ENCODE measurements at regions not wholly inside any gene's neighbourhood (a gene's known extent, or its start where the extent isn't known, plus 50 kb on each side); places are given as distances from the start of the nearest gene placed in this dataset.

- no peak for DNase-seq
Observed at GRCh38 chr6:91487696-91488392, 901.0 kb upstream of the MAP3K7 start.

GRCh38 chr6:91486200-91486599 lies 899.3 kb upstream of the MAP3K7 start:
- DNase-seq = no peak

GRCh38 chr6:91485047-91485446 lies 898.2 kb upstream of the MAP3K7 start:
- no peak for DNase-seq

GRCh38 chr6:91483415-91484105 lies 896.7 kb upstream of the MAP3K7 start:
- DNase-seq = no peak

GRCh38 chr6:91482498-91482897 lies 895.6 kb upstream of the MAP3K7 start:
- no peak for DNase-seq

GRCh38 chr6:91480402-91480801 lies 893.5 kb upstream of the MAP3K7 start:
- DNase-seq = no peak

- no peak for DNase-seq
Observed at GRCh38 chr6:91477688-91478087, 890.8 kb upstream of the MAP3K7 start.

- DNase-seq = no peak
Observed at GRCh38 chr6:91476000-91476399, 889.1 kb upstream of the MAP3K7 start.

GRCh38 chr6:91465393-91465792 lies 878.5 kb upstream of the MAP3K7 start:
- no peak for DNase-seq

GRCh38 chr6:91464718-91465117 lies 877.8 kb upstream of the MAP3K7 start:
- DNase-seq = no peak

- no peak for DNase-seq
Observed at GRCh38 chr6:91464201-91464600, 877.3 kb upstream of the MAP3K7 start.

- no peak for DNase-seq
Observed at GRCh38 chr6:91462241-91462640, 875.4 kb upstream of the MAP3K7 start.

- no peak for DNase-seq
Observed at GRCh38 chr6:91453224-91453878, 866.5 kb upstream of the MAP3K7 start.

- DNase-seq = no peak
Observed at GRCh38 chr6:91449539-91449938, 862.7 kb upstream of the MAP3K7 start.

GRCh38 chr6:91447530-91448254 lies 860.8 kb upstream of the MAP3K7 start:
- DNase-seq = no peak

- DNase-seq = no peak
Observed at GRCh38 chr6:91447081-91447480, 860.2 kb upstream of the MAP3K7 start.

- DNase-seq = no peak
Observed at GRCh38 chr6:91443405-91443804, 856.5 kb upstream of the MAP3K7 start.

GRCh38 chr6:91442342-91442741 lies 855.5 kb upstream of the MAP3K7 start:
- DNase-seq = no peak

- no peak for DNase-seq
Observed at GRCh38 chr6:91438570-91438969, 851.7 kb upstream of the MAP3K7 start.

GRCh38 chr6:91437315-91437729 lies 850.5 kb upstream of the MAP3K7 start:
- no peak for DNase-seq

- no peak for DNase-seq
Observed at GRCh38 chr6:91436448-91436847, 849.6 kb upstream of the MAP3K7 start.

- DNase-seq = no peak
Observed at GRCh38 chr6:91435630-91436029, 848.8 kb upstream of the MAP3K7 start.

- no peak for DNase-seq
Observed at GRCh38 chr6:91434576-91434975, 847.7 kb upstream of the MAP3K7 start.
